Stimulated activated CD4-positive, alpha-beta T cell treated with anti-CD3 and anti-CD28 coated beads, Interleukin-15, amount 100 ng/mL, for 1 hour (primary cell): ENCODE measurements at regions not wholly inside any gene's neighbourhood (a gene's known extent, or its start where the extent isn't known, plus 50 kb on each side); places are given as distances from the start of the nearest gene placed in this dataset.
"Not testable (repeated sequence)": the region's sequence is repeated elsewhere in the genome, so short reads cannot be mapped to it uniquely, and the experiment has no call there.

Source experiments
- DNase-seq, 2 donors: peaks; one replicate each; pipeline ENCODE4 v3.0.0-alpha.2; 2020; ENCODE audit warnings: low read depth in 1 of 2, low spot score in 1 of 2

DNA sequence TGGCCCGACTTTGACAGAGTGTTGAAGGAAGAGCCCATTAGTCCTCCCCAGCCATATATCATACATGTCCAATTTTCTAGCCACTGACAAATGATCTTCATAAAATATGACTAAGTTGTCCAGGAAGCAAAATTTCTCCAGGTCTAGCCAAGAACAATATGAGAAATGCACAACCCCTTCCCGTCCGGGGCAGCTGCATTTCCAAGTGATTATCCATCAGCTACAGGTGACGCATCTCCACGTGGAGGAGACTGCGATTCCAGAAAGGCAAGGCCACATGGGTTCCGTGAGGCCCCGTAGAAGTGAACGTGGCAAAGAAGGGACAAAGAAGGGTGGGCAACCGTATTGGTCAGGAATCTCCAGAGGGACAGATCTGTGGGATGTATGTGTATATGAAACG is 118.6 kb downstream of the ATP6V0E2 start:
- not testable (repeated sequence) for DNase-seq

DNA sequence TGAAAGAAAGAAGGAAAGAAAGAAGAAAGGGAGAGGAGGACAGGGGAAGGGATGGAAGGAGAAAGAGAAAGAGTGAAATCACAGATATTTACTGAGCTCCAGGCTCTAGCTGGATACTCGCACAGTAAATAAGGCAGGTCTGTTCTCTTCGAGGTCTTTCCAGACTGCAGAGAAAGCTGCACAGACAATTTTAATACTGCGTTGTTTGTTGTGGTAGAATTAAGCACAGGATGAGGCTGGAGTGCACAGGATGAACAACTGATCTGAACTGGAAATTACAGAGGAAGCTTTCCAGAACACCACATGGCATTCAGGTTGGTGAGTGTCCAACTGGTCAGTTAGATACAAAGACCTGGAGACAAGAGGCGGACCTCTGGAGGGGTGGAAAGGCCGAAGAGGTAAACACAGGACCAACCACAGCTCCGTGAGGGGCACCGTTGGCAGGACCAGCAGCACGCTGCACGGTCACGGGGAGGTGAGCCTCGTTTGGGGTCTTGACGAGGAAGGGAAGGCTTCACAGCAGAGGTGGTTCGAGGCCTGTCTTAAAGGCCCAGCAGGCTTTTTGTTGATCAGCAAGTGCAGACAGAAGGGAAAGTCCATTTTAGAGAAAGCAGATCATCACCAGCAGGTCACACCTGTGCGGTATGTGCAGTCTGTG is 121.7 kb downstream of the ATP6V0E2 start:
- not testable (repeated sequence) for DNase-seq

DNA sequence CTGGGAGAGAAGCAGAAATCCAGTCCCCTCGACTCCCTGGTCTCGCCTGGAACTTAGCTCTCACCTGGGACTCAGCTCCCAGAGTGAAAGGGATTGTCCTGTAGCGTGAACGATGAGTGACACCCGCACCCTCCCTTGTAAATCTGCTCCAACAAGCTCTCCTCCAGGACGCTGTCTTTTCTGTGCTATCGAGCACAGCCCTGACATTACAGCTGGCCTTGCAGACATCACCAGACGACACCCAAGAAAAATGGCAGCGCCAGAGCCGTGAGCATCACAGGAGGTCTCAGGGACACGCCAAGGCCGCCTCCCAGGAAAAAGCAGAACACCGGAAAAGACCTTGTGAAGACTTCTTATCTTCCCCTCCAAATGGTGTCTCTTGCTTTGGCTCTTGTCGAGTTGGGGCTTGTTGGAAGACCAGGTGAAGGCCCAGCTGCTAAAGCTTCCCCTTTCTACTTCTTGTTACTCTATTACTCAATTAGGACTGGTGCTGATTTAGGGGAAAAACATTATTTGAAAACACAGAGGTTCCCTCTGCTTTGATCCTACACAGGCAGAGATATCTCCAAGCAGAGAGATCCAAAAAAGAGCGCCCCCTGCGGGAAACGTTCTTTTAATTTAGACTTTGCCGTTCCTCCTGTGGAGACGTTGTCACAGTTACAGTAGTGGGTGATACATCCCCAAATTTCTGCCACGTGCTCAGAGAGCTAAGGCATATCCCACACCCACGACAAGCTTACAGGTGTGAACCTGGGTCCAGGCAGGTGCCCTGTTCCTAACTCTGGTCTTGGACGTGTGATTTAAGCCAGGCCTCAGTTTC is 127.2 kb downstream of the ATP6V0E2 start:
- not testable (repeated sequence) for DNase-seq

DNA sequence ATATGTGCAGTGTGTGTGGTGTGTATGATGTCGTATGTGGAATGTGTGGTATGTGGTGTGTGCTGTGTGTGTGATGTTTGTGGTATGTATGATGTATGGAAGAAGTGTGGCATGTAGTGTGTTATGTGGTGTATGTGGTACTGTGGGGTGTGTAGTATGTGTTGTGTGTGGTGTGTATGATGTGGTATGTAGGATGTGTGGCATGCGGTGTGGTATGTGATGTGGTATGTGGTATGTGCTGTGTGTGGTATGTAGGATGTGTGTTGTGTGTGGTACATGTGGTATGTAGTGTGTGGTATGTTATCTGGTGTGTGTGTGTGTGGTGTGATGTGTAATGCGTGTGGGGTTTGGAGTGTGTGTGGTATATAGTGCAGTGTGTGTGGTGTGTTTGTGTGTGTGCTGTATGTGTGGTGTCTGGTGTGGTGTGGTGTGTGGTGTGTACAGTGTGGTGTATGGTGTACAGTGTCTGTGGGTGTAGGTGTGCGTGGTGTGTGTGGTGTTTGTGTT is 129.6 kb downstream of the ATP6V0E2 start:
- no peak for DNase-seq

DNA sequence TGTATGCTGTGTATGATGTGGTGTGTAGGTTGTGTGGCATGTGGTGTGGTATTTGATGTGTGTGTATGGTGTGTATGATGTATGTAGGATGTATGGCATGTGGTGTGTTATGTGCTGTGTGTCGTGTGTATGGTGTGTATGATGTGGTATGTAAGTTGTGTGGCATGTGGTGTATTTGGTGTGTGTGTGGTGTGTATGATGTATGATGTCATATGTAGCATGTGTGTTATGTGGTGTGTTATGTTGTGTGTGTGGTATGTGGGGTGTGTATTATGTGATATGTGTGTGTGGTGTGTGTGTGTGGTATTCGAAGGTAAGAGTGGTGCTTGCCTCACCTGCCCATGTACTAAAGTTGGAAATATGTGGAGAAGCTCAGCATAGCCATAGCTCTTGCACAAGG is 130.2 kb downstream of the ATP6V0E2 start:
- not testable (repeated sequence) for DNase-seq

DNA sequence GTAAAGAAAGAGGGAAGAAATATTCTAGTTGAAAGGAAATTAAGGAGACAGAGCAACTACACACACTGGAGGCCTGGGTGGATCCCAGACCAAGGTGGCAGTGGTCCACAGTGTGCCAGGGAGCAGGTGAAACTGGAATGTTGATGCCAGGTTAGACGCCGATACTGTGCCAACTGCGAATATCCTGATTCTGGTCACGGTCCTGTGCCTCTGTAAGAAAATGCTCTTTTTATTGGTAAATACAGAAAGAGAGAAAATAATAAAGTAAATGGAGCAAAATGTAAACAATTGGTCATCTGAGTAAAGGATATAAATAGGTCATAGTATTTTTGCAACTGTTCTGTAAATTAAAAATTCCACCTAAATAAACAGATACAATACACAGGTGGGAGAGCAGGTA is 131.1 kb downstream of the ATP6V0E2 start:
- DNase-seq: not testable (repeated sequence)

DNA sequence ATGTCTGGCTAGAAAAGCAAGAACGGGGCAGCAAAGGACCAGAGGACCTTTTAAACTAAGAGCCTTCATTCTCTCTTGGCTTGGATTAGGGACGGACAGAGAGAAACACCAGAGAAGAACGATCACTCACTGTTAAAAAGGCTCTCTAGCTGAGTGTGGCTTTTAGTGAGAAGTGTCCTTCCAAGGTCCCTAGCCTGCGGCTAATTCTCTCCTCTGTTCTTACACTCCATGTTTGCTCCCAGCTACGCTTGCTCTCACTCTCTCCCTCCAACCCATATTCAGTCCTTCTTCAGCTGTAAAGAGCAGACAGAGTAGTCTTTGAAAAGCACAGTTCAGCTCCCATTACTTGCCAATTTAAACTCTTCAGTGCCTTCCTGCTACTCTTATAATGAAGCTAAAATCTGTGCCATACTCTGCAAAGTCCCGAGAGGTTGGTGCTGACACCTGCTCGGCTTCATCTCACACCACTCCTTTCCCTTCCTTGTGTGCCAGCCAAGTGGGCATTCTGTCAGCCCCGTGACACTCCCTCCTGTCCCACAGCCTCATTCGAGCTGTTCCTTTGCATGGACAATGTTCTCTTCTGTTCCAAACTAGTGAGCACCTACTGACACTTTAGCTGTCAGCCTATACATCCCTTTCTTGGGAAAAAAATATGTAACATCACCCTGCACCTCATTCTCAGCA is 136.0 kb downstream of the ATP6V0E2 start:
- not testable (repeated sequence) for DNase-seq

DNA sequence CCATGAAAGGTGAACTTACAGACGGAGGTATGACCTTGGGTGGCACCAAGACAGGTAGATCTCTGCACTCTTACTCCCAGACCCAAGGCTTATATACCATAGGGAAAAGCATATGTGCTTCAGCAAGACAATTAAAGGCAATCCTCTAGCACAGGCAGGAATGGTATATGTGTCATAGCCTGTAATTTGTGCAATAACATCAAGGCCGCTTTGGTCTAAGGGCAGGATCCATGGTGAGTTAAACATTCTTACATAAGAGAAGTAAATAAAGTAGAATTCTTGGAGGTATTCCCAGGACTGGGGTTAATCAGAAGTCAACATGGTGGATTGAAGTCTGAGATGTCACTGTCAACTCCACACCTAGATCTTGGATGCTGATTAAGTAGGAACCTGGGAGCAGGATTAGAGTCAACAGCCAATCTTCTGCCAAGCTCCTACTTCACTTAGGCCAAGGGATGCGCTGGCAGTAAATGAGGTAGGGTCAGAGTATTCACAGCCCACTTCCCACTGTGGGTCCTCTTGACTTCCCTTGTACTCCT is 143.0 kb downstream of the ATP6V0E2 start:
- not testable (repeated sequence) for DNase-seq

DNA sequence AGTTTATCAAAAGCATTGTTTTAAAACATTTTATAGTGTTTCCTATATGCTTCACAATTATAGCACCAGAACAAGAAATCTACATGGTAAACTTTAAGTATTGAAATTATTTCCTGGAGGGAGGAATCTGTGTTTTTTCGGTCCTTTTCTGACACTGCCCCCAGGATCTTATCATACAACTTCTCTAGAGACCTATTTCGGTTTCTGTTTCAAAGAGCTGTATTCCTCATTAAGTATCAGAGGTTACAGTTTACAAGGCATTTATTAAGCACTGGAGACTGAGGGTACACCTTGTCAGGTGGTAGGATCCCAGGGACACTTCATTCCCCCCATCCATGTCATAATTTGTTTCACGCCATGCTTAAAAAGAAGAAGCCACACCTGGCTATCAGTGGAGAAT is 146.4 kb downstream of the ATP6V0E2 start:
- not testable (repeated sequence) for DNase-seq

DNA sequence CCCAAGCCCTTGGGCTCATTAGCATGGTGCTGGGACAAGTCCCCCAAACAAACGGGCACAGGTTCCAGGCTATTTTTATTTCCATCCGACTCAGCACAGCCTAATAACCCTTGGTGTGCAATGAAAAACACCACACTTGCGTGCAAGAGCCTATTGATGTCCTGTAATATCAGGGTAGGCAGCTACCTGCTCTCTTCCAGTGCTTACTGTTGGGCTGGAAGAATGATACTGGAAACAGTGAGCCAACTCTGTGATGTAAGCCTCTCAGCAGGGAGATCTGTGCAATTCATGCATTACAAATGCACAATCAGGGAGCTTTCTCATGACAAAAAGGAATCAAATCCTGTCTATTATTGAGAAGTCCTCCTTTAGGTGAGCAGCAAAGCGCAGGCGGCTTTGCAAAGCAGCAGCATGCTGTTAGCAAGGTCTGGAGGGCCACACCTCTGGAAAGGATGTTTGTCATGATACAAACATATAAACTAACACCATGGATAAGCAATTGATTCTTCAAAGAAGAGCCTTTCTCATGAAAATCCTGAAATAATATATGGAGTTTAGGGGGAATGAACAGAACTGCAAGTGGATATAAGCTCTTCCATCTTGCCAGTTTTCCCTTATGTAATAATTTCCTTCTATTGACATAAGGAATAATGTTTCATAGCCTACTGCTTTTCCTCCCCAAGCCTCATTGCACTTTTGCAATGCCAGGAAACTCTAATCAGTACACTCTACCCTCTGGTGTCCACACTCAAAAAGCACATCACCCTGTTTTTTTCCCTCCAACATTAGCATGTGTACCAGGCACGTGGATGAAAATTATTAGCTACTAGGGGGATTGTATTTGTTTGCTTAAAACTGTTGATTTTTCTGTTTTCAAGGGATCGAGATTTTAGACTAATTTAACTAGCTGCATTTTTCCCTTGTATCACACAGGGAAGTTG is 151.1 kb downstream of the ATP6V0E2 start:
- not testable (repeated sequence) for DNase-seq

DNA sequence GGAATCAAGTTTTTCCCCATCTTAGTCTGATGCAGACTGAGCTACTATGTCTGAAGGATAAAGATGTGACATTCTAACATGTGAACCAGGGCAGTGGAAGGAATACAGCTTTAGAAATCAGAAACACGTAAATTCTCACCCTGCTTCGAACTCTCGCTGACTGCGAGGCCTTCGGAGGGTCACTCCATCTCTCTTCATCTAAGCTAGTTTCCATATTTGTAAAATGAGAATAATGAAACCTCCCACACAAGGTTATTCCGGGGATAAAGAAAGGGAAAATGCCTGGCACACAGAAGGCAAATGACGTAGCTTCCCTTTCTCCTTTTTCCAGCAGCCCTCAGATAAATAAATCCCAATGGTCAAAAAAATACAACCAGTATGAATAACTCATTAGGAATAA is 152.0 kb downstream of the ATP6V0E2 start:
- DNase-seq: not testable (repeated sequence)

DNA sequence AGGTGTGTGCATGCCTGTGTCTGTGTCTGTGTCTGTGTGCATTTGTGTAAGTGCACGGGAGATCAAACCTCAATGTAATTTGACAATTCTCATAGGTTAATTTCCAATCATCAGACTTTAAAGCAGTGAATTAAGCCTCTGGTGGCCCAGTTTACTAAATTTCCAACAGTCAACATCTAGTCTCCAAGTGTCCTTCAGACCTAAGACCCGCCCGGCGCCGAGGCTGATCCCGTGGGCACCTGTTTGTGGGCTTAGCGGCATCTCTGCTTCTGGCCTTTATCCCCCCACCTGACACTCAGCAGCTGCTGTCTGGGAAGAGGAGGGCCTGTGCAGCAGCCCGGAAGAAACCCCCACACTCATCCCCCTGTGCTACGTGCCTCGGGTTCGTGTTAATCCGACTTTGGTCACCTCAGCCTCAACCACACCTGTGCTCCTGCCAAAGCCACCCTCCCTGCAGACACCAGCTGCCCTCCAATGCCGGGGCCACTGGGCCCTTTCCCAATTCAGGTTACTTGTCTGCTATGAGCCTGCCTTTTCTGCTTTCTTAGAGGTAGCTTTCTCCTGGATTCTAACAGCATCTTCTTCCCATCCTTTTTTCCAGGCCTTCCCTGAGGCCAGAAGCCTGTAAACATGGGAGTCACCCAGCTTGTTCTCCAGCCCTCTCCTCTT is 154.7 kb downstream of the ATP6V0E2 start:
- DNase-seq: not testable (repeated sequence)

DNA sequence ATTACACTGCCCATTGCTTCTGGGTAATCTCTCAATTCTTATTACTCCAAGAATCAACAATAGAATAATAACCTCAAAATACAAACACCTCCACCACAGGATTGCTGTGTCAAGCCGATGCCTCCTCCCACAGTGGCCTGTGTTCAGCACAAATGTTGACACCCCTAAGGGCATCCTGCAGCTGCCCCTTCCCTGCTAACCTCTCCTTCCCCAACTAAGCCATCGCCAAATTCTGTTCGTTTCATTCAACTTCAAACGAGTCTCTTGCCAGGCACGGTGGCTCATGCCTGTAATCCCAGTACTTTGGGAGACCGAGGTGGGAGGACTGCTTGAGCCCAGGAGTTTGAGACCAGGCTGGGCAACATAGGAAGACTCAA is 155.2 kb downstream of the ATP6V0E2 start:
- DNase-seq: not testable (repeated sequence)

DNA sequence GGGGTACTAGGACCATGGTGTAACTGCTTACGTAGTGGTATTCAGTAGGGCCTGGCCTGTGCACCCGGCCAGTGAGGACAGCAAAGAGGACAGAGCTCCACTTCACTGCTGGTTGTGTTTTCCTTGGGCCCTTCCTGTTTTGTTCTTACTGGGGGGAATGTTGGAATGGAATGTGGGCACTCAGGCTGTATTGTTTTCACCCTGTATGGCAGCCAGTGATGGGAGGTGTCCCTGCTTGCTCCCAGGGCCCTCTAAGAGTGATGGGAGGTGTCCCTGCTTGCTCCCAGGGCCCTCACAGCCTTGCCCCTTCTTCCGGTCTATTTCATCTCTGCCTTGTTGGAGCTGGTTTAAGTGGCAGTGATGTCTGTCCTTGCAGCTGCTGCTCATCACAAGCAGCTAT is 158.0 kb downstream of the ATP6V0E2 start:
- DNase-seq: not testable (repeated sequence)

DNA sequence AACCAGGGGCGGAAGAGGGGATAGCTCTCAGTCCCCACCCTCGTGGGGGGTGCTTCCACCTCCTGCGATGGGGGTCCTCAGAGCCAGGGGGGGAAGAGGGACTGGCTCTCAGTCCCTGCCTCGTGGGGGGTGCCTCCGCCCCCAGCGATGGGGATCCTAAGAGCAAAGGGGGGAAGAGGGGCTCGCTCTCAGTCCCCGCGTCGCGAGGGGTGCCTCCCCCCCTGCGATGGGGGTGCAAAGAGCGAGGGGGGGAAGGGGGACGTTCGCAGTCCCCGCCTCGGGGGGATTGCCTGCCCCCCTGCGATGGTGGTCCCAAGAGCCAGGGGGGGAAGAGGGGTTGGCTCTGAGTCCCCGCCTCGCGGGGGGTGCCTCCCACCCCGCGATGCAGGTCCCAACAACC is 159.9 kb downstream of the ATP6V0E2 start:
- not testable (repeated sequence) for DNase-seq

DNA sequence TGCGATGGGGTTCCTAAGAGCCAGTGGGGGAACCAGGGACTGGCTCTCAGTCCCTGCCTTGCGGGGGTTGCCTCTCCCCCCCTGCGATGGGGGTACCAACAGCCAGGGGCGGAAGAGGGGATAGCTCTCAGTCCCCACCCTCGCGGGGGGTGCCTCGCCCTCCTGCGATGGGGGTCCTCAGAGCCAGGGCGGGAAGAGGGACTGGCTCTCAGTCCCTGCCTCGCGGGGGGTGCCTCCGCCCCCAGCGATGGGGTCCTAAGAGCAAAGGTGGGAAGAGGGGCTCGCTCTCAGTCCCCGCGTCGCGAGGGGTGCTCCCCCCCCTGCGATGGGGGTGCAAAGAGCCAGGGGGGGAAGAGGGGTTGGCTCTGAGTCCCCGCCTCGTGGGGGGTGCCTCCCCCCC is 162.0 kb downstream of the ATP6V0E2 start:
- DNase-seq: not testable (repeated sequence)

DNA sequence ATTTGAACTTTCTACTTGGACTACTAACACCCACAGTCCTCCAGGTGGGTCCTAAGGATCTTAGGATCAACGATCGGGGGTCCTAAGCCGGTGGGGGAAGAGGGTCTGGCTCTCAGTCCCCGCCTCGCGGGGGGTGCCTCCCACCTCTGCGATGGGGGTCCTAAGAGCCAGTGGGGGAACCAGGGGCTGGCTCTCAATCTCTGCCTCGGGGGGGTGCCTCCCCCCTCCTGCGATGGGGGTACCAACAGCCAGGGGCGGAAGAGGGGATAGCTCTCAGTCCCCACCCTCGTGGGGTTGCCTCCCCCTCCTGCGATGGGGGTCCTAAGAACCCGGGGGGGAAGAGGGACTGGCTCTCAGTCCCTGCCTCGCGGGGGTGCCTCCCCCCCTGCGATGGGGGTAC is 165.3 kb downstream of the ATP6V0E2 start:
- DNase-seq: not testable (repeated sequence)

DNA sequence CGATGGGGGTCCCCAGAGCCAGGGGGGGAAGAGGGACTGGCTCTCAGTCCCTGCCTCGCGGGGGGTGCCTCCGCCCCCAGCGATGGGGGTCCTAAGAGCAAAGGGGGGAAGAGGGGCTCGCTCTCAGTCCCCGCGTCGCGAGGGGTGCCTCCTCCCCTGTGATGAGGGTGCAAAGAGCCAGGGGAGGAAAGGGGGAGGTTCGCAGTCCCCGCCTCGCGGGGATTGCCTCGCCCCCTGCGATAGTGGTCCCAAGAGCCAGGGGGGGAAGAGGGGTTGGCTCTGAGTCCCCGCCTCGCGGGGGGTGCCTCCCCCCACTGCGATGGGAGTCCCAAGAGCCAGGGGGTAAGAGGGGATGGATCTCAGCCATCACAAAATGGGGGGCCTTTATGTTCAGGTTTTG is 168.5 kb downstream of the ATP6V0E2 start:
- not testable (repeated sequence) for DNase-seq

DNA sequence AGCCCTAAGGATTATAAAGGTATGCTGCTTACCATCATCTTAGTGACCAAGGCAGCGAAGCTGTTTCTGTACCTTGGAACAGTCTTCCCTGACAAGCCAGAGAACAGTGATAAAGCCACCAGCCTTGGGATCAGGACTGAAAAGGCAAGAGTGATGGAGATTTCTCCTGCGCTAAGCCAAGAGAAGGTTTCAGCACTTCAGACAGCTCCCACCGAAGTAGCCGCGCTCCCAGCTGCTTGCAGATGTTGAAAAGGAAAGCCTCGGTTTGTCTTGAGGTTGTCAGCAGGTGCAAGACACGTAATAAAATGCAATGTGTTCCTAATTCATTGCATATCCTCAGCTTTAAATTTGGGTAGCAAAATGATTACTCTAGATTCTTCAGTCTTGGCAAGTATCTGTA is 171.0 kb downstream of the ATP6V0E2 start:
- not testable (repeated sequence) for DNase-seq

DNA sequence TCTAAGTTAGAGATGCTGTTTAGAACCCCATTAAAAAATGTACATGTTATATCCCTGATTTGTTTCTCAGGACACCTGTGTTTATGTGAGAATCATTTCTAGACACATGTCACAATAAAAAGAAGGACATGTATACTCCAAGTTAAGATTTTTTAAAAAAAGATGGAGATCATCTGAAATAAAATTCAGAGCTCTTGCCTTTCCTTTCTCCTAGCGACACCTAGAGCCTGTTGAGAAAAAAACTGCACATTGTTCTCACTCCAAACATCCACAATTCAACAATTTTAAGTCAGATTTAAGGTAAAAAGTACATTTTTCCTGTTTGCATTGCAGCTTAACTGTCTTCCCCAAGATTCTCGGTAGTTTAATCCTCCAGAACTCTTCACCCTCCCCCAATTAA is 171.8 kb downstream of the ATP6V0E2 start:
- DNase-seq: not testable (repeated sequence)
